ENCODE measurements at regions not wholly inside any gene's neighbourhood (a gene's known extent, or its start where the extent isn't known, plus 50 kb on each side); places are given as distances from the start of the nearest gene placed in this dataset.

GRCh38 chr18:31255953-31256352, 62.0 kb upstream of the DSG1 start:
- Mint-ChIP-seq H3K4me1 (ENCODE audit: low read depth) (no peaks in the 10 kb centered on the region), H3K27ac (no peak overlapping the region), H3K9me3 (ENCODE audit: insufficient read depth) (no peaks in the 10 kb centered on the region), H3K4me3 (no peak overlapping the region), H3K36me3 (ENCODE audit: low read depth) (no peaks in the 10 kb centered on the region), H3K27me3 (ENCODE audit: low read depth) (no peaks in the 10 kb centered on the region)
- DNase-seq: no peak
- ChIA-PET POLR2A (no interaction called here), CTCF (no interaction called here)
- ATAC-seq: no peak

DNA sequence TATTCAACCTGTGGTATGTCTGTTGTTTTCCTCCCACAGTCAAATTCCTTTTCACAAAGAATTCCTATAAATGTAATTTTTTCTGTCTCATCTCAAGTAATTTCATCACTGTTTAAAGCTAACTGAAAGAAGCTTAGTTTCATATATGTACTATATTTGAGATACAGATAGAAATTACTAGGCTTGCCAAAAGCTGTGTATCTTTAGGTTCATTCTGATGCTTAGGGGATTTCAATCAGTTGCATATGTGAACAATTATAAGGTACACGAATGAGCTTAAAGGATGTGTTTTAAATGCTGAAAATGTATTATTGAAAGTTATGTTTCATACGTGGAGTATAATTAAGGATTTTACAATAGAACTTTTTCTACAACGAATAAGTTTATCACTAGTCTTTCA, 59.2 kb upstream of the DSG1 start:
- POLR2A ChIA-PET: interaction anchor here (1.0 kb wide), 1 partner anchor 12 kb away, joined by 3 read pairs; no protein-coding TSS in a partner anchor
- no peak for DNase-seq
- ATAC-seq: no peak
- Mint-ChIP-seq H3K4me1 (ENCODE audit: low read depth) (no peaks in the 10 kb centered on the region), H3K27me3 (ENCODE audit: low read depth) (no peaks in the 10 kb centered on the region), H3K9me3 (ENCODE audit: insufficient read depth) (peaks cover 6% of the 10 kb centered on the region), H3K4me3 (no peak overlapping the region), H3K27ac (no peak overlapping the region), H3K36me3 (ENCODE audit: low read depth) (no peaks in the 10 kb centered on the region)
- CTCF ChIA-PET: no interaction called here

DNA sequence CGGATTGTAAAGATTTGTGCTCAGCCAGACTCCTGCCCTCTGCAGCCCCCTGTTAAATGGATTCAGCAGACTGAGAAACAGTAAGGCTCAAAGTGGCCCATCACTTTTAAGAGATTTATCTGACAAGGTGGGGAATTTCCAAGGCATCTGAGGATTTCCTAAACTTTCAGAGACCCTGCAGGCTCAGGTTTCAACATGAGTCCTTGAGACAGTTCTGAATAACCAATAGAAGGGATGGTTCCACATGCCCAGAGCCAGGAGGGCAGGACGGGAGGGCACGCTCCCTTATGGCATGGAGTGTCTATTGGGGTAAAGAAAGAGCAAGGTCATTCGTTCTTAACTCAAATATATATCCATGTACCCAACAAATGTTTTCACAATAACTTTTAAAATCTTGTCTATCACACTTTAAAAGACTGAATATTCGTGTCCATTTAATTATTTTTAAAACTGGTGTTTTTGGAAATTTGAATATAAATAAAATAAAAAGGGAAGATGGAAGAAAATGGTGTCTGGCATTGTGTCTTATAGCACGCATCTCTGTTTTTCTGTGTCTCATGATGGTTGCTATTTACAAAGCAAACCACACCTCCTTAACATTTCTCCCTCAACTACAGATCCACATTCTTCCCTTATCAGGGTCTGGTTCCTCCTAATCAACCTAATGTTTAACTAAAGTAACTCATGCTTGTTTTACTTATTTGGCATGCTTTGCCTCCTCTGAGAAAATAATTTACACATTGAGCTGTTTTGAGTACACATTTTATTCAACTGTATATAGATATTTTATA, 56.0 kb upstream of the DSG1 start:
- Mint-ChIP-seq H3K4me1 (ENCODE audit: low read depth) (no peaks in the 10 kb centered on the region), H3K4me3 (no peak overlapping the region), H3K36me3 (ENCODE audit: low read depth) (no peaks in the 10 kb centered on the region), H3K9me3 (ENCODE audit: insufficient read depth) (peaks cover 6% of the 10 kb centered on the region), H3K27ac (no peak overlapping the region), H3K27me3 (ENCODE audit: low read depth) (no peaks in the 10 kb centered on the region)
- ChIA-PET POLR2A (no interaction called here), CTCF (no interaction called here)
- DNase-seq (no peak), ATAC-seq (no peak)

DNA sequence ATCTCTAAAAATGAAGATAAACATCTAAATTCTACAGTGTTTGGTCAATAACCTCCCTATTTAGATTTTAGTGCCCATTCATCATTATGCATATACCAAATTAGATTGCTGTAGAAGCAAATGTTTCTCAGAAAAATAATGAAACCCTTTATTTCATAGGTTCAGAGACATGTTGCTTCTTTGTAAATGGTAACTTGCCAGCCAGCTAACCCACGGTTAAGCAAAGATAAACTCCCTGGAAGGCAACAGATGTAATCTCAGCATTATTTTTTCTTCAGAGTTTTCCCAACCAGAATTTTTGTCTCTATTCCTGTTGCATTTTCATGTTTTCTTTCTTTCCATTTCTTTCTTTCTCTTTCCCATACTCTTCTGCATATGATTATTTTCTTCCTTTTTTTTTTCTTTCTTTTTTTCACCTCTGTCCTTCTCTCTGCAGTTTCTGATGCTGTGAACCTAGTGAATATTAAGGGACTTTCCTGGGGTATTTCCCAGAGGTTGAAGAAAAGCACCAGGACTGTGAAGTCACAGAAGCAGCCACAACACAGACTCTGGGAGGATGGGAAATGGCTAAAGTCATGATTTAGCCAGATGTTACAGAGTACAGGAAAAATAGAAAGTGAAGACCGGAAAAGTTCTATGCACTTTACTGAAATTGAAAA, 50.0 kb upstream of the DSG1 start:
- H3K4me3 Mint-ChIP-seq: no peak overlapping the region
- no peaks in the 10 kb centered on the region for H3K36me3 Mint-ChIP-seq (ENCODE audit: low read depth)
- no peak for ATAC-seq
- no peak for DNase-seq
- H3K4me1 Mint-ChIP-seq (ENCODE audit: low read depth): no peaks in the 10 kb centered on the region
- peaks cover 5% of the 10 kb centered on the region for H3K9me3 Mint-ChIP-seq (ENCODE audit: insufficient read depth)
- CTCF ChIA-PET: no interaction called here
- no peak overlapping the region for H3K27ac Mint-ChIP-seq
- POLR2A ChIA-PET: no interaction called here
- H3K27me3 Mint-ChIP-seq (ENCODE audit: low read depth): no peaks in the 10 kb centered on the region
